HUES48 (cell line): ENCODE measurements at regions not wholly inside any gene's neighbourhood (a gene's known extent, or its start where the extent isn't known, plus 50 kb on each side); places are given as distances from the start of the nearest gene placed in this dataset.
"Not testable (repeated sequence)": the region's sequence is repeated elsewhere in the genome, so short reads cannot be mapped to it uniquely, and the experiment has no call there.

ENCODE experiments used
- H3K27ac ChIP-seq: one replicate; pipeline ENCODE4 v1.7.0; 2013; ENCODE audit warnings: low read depth, low read length, inconsistent platforms
- H3K27me3 ChIP-seq: 2 replicates; pipeline ENCODE4 v1.6.1; 2013; ENCODE audit warnings: mild to moderate bottlenecking, low read length; ENCODE audit not compliant: control insufficient read depth, insufficient read depth
- H3K36me3 ChIP-seq: 2 replicates; pipeline ENCODE4 v1.6.1; 2013; ENCODE audit warnings: low read length; ENCODE audit not compliant: control insufficient read depth, insufficient read depth
- H3K4me1 ChIP-seq: 2 replicates; pipeline ENCODE4 v1.6.1; 2013; ENCODE audit warnings: mild to moderate bottlenecking, low read length; ENCODE audit not compliant: control insufficient read depth, insufficient read depth
- H3K4me3 ChIP-seq: 2 replicates; pipeline ENCODE4 v1.5.1; 2013; ENCODE audit warnings: mild to moderate bottlenecking, low read depth, low read length
- H3K9ac ChIP-seq: 2 replicates; pipeline ENCODE4 v1.6.1; 2013; ENCODE audit warnings: mild to moderate bottlenecking, low read depth, low read length, moderate library complexity
- H3K9me3 ChIP-seq: 2 replicates; pipeline ENCODE4 v1.6.1; 2013; ENCODE audit warnings: low read length; ENCODE audit not compliant: control insufficient read depth, insufficient read depth

DNA sequence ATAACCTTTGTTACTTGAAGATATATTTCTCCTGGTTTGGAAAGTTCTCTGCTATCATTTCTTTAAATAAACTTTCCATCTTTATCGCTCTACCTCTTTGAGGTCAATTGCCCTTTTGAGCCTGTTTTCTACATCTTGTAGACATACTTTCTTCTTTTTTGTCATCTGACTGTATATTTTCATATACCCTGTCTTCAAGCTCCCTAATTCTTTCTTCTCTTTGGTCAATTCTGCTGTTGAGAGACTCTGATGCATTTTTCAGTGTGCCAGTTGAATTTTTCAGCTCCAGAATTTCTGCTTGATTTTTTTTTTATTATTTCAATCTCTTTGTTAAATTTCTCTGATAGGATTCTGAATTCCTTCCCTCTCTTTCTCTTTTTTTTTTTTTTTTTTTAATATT, 511.2 kb upstream of the GRAMD2B start:
- no peaks in the 10 kb centered on the region for H3K4me1 ChIP-seq
- H3K9me3 ChIP-seq: 0 out of 2 replicates have a peak, but pooled peaks cover 3% of the 10 kb centered on the region
- H3K27ac ChIP-seq: no peak overlapping the region
- no peaks in the 10 kb centered on the region for H3K27me3 ChIP-seq
- no peak overlapping the region for H3K4me3 ChIP-seq
- H3K9ac ChIP-seq: no peak overlapping the region
- no peaks in the 10 kb centered on the region for H3K36me3 ChIP-seq

- no peaks in the 10 kb centered on the region for H3K27me3 ChIP-seq
- H3K4me1 ChIP-seq: no peaks in the 10 kb centered on the region
- no peak overlapping the region for H3K4me3 ChIP-seq
- no peaks in the 10 kb centered on the region for H3K9me3 ChIP-seq
- no peaks in the 10 kb centered on the region for H3K36me3 ChIP-seq
- no peak overlapping the region for H3K27ac ChIP-seq
- H3K9ac ChIP-seq: no peak overlapping the region
Measured at GRCh38 chr5:125913200-125913599, 510.0 kb upstream of the GRAMD2B start.

DNA sequence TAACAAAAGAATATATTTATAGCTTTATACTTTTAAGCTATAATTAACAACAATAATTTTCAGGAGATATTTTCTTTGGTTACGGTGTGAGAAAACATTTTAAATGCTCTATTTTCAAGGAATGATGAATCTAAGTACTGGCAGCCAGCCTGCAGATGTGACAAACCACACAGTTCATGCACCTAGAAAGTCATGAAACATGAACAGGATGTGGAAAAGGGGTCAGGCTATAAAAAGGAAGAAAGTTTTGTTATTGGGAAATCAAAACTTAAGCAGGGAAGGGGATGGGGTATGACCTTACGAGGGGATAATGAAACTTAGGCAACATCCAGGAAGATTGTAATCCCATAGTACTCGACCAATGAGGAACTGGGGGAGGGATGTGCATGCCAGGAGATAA, 508.7 kb upstream of the GRAMD2B start:
- Histone ChIP-seq H3K36me3 (no peaks in the 10 kb centered on the region), H3K27me3 (no peaks in the 10 kb centered on the region), H3K4me3 (no peak overlapping the region), H3K4me1 (no peaks in the 10 kb centered on the region), H3K27ac (no peak overlapping the region), H3K9me3 (no peaks in the 10 kb centered on the region), H3K9ac (no peak overlapping the region)

DNA sequence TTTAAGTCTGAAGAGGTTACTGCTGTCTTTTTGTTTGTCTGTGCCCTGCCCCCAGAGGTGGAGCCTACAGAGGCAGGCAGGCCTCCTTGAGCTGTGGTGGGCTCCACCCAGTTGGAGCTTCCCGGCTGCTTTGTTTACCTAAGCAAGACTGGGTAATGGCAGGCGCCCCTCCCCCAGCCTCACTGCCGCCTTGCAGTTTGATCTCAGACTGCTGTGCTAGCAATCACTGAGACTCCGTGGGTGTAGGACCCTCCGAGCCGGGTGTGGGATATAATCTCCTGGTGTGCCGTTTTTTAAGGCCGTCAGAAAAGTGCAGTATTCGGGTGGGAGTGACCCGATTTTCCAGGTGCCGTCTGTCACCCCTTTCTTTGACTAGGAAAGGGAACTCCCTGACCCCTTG, 499.3 kb upstream of the GRAMD2B start:
- H3K9me3 ChIP-seq, H3K36me3 ChIP-seq, H3K4me3 ChIP-seq, H3K9ac ChIP-seq, H3K27me3 ChIP-seq, H3K4me1 ChIP-seq, H3K27ac ChIP-seq: not testable (repeated sequence)

DNA sequence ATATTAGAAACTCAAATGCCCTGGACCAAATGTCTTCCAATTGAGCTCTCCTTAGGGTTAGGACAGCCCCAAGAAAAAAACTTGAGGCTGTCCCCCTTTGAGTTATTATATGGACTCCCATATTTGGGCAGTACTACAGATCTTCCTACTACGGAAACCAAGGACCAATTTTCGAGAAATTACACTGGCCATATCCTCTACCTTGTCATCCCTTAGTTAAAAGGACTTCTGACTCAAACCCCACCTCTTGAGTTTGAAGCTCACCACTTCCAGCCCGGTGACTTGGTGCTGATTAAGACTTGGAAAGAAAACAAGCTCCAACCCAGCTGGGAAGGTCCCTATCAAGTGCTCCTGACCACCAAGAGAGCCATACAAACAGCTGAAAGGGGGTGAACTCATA, 497.0 kb upstream of the GRAMD2B start:
- Histone ChIP-seq H3K27ac (no peak overlapping the region), H3K9ac (no peak overlapping the region)

DNA sequence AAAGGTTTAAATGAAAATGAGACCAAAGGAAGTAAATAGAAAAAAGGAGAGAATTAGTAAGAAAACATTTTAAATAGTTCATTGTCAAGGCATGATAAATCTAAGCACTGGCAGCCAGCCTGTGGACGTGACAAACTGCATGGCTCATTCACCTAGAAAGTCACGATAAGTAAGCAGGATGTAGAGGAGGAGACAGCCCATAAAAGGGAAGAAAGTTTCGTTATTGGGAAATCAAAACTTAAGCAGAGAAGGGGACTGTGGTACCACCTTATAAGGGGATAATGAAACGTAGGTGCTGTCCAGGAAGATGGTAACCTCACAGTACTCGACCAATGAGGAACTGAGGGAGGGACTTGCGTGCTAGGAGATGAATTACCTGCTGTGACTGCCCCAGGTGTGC, 494.5 kb upstream of the GRAMD2B start:
- Histone ChIP-seq H3K27ac (no peak overlapping the region), H3K9ac (no peak overlapping the region), H3K4me1 (no peaks in the 10 kb centered on the region), H3K27me3 (no peaks in the 10 kb centered on the region), H3K4me3 (no peak overlapping the region), H3K9me3 (peaks cover 9% of the 10 kb centered on the region), H3K36me3 (no peaks in the 10 kb centered on the region)

More for the DNA sequence above, 497.0 kb upstream of the GRAMD2B start:
- Histone ChIP-seq H3K4me1 (no peaks in the 10 kb centered on the region), H3K36me3 (no peaks in the 10 kb centered on the region), H3K27me3 (no peaks in the 10 kb centered on the region), H3K9me3 (peaks cover 9% of the 10 kb centered on the region), H3K4me3 (no peak overlapping the region)

- H3K4me3 ChIP-seq: no peak overlapping the region
- no peaks in the 10 kb centered on the region for H3K9me3 ChIP-seq
- no peaks in the 10 kb centered on the region for H3K36me3 ChIP-seq
- no peaks in the 10 kb centered on the region for H3K4me1 ChIP-seq
- no peak overlapping the region for H3K9ac ChIP-seq
- H3K27ac ChIP-seq: no peak overlapping the region
- no peaks in the 10 kb centered on the region for H3K27me3 ChIP-seq
Measured at GRCh38 chr5:125950012-125950615, 473.1 kb upstream of the GRAMD2B start.

DNA sequence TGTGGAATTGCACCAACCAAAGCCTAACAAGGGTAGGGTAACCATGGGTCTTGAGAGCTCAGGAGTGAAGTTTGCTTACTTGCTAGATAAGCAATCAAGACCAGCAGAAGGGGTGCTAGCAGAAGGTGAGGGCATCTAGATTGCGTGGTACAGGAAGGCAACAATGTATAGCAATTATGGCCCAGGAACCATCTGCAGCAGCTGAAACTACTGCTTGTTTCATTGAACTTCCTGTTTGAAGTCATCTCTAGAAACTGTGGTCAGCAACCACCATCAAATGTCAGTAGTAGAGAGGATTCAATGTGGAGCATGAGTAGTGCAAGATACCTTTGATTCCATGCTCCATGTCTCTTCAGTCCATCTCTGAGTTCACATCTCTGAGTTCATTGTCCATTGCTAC, 462.1 kb upstream of the GRAMD2B start:
- Histone ChIP-seq H3K27me3 (no peaks in the 10 kb centered on the region), H3K36me3 (no peaks in the 10 kb centered on the region), H3K9ac (no peak overlapping the region), H3K27ac (no peak overlapping the region), H3K4me3 (no peak overlapping the region), H3K4me1 (no peaks in the 10 kb centered on the region), H3K9me3 (no peaks in the 10 kb centered on the region)

GRCh38 chr5:125965577-125965976, 457.6 kb upstream of the GRAMD2B start:
- Histone ChIP-seq H3K4me1 (no peaks in the 10 kb centered on the region), H3K27ac (no peak overlapping the region), H3K27me3 (no peaks in the 10 kb centered on the region), H3K9me3 (no peaks in the 10 kb centered on the region), H3K36me3 (no peaks in the 10 kb centered on the region), H3K4me3 (no peak overlapping the region), H3K9ac (no peak overlapping the region)

DNA sequence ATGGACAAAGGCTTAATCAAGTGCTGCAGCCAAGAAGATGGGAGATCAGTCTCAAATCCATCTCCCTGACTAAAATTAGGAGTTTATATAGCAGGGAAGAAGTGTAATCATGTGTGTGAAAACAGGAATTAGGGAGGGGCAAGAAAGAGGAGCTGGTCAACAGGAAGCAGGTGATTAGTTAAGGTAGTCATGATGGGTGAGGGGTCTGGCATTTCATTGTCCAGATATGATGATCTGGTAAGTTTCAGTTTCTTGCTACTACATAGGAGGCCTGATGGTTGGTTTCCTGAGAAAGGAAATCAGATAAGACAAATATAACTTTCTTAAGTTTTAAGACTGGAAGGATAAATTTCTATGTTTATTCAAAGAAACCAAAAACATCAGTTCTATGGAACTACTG, 455.6 kb upstream of the GRAMD2B start:
- 0 out of 2 replicates have a peak, but pooled peaks cover 1% of the 10 kb centered on the region for H3K4me1 ChIP-seq
- no peaks in the 10 kb centered on the region for H3K9me3 ChIP-seq
- no peak overlapping the region for H3K4me3 ChIP-seq
- H3K9ac ChIP-seq: no peak overlapping the region
- H3K36me3 ChIP-seq: no peaks in the 10 kb centered on the region
- no peaks in the 10 kb centered on the region for H3K27me3 ChIP-seq
- no peak overlapping the region for H3K27ac ChIP-seq

- H3K36me3 ChIP-seq: no peaks in the 10 kb centered on the region
- peaks cover 6% of the 10 kb centered on the region; the same call in 1 of the 2 replicates for H3K4me1 ChIP-seq
- no peaks in the 10 kb centered on the region for H3K27me3 ChIP-seq
- H3K9me3 ChIP-seq: no peaks in the 10 kb centered on the region
- no peak overlapping the region for H3K27ac ChIP-seq
- no peak overlapping the region for H3K4me3 ChIP-seq
- H3K9ac ChIP-seq: no peak overlapping the region
Measured at GRCh38 chr5:125969011-125969813, 454.0 kb upstream of the GRAMD2B start.
